ENCODE measurements at regions not wholly inside any gene's neighbourhood (a gene's known extent, or its start where the extent isn't known, plus 50 kb on each side); places are given as distances from the start of the nearest gene placed in this dataset.

DNA sequence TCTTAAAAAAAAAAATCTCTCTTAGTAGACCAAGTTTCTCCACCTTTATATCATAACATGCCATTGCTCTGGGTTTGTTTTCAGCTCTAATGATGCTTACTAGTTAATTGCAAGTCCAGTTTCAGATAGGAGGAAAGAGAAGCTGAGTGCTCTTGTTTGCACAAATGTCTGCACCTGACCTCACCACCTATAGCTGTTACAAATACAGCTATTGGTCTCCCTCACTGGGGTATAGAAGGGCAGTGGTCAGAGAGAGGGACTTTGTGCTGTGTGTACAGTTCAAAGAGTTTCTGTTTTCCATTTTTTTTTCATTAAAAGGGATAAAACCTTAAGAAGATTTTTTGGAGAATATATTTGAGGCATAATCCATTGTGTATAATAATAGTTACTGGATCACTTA is 52.7 kb downstream of the TAS2R16 start (continued):
- TF ChIP-seq CHD2 (IDR thresholded peaks at IDR 0.05; ENCODE audit: low read length, partially characterized antibody) (no peak), FOXJ3 (CRISPR knock-in tag; IDR thresholded peaks at IDR 0.05) (no peak), MEF2A (IDR thresholded peaks at IDR 0.05; ENCODE audit: borderline replicate concordance, low read depth) (no peak)

DNA sequence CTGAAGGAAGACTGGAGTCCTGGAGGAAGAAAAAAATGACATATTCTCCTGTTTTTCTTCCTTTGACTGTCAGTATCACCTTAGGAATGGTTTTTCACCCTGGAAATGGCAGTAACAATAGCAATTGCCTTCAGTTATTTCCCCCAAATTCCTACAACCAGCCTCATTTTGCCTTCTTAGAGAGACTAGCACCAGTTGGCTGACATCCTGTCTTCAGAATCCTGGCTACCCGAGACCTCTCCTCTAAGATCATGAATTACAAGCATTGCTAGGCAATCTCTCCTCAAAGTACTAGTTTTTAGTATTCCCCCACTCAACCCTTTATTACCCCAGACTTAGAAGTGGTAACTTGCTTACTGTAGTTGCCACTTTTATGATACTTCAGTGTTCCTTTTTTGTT is 53.4 kb downstream of the TAS2R16 start:
- H3K79me2 ChIP-seq (ENCODE audit: insufficient read depth), result no peaks in the 10 kb centered on the region
- no peaks in the 10 kb centered on the region for H3K4me1 ChIP-seq (ENCODE audit: control insufficient read depth in 1 of 2, insufficient read depth in 2 of 2, low read depth in 1 of 2, low read length in 1 of 2)
- ChIA-PET CTCF (no interaction called here), POLR2A (no interaction called here)
- H3K9ac ChIP-seq, result no peak overlapping the region
- no peak for TF ChIP-seq RAD21 (IDR thresholded peaks at IDR 0.05; ENCODE audit: low read length)
- TF ChIP-seq FOSL2 (IDR thresholded peaks at IDR 0.05; ENCODE audit: borderline replicate concordance, low read depth), result no peak
- no peak for TF ChIP-seq CHD2 (IDR thresholded peaks at IDR 0.05; ENCODE audit: low read length, partially characterized antibody)
- TF ChIP-seq JUND (IDR thresholded peaks at IDR 0.05), result no peak
- no peak for TF ChIP-seq YY1 (IDR thresholded peaks at IDR 0.05; ENCODE audit: low read depth)
- TF ChIP-seq FOXM1 (IDR thresholded peaks at IDR 0.05; ENCODE audit: low read depth), result no peak
- TF ChIP-seq EZH2phosphoT487 (IDR thresholded peaks at IDR 0.05; ENCODE audit: borderline replicate concordance, low read depth), result no peak
- TF ChIP-seq, protein P1, sequence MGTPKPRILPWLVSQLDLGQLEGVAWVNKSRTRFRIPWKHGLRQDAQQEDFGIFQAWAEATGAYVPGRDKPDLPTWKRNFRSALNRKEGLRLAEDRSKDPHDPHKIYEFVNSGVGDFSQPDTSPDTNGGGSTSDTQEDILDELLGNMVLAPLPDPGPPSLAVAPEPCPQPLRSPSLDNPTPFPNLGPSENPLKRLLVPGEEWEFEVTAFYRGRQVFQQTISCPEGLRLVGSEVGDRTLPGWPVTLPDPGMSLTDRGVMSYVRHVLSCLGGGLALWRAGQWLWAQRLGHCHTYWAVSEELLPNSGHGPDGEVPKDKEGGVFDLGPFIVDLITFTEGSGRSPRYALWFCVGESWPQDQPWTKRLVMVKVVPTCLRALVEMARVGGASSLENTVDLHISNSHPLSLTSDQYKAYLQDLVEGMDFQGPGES (IDR thresholded peaks at IDR 0.05; ENCODE audit: low read depth, low read length), result no peak
- TF ChIP-seq ELF1 (IDR thresholded peaks at IDR 0.05), result no peak
- TF ChIP-seq RXRA (IDR thresholded peaks at IDR 0.05; ENCODE audit: borderline replicate concordance, low read depth), result no peak
- no peak for TF ChIP-seq POLR2AphosphoS5 (IDR thresholded peaks at IDR 0.05; ENCODE audit: low read depth, low read length)
- TF ChIP-seq, protein P2, sequence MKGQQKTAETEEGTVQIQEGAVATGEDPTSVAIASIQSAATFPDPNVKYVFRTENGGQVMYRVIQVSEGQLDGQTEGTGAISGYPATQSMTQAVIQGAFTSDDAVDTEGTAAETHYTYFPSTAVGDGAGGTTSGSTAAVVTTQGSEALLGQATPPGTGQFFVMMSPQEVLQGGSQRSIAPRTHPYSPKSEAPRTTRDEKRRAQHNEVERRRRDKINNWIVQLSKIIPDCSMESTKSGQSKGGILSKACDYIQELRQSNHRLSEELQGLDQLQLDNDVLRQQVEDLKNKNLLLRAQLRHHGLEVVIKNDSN (IDR thresholded peaks at IDR 0.05; ENCODE audit: borderline replicate concordance, low read depth), result no peak
- no peaks in the 10 kb centered on the region for H3K27me3 ChIP-seq (ENCODE audit: insufficient read depth)
- no peak overlapping the region for H2AFZ ChIP-seq (ENCODE audit: low read depth)
- no peak overlapping the region for H3K4me2 ChIP-seq
- H3K4me3 ChIP-seq (ENCODE audit: low read depth in 2 of 2, low read length in 1 of 2), result no peak overlapping the region
- H3K9me3 ChIP-seq, result no peaks in the 10 kb centered on the region
- H4K20me1 ChIP-seq (ENCODE audit: insufficient read depth), result no peaks in the 10 kb centered on the region
- no peaks in the 10 kb centered on the region for H3K9me2 ChIP-seq
- no peak for DNase-seq
- H3F3A ChIP-seq (replicated peaks; ENCODE audit: insufficient read depth), result no peaks in the 10 kb centered on the region
- no peak overlapping the region for H3K27ac ChIP-seq (ENCODE audit: low read depth in 2 of 2, low read length in 1 of 2)
- H3K36me3 ChIP-seq (replicated peaks in 1 of 2; ENCODE audit: control insufficient read depth in 1 of 2, insufficient read depth in 2 of 2, low read length in 1 of 2), result no peaks in the 10 kb centered on the region
- 0% methylated on average over 1 of the region's 1 CpG for WGBS (ENCODE audit: low lambda C conversion rate)
